A673 (cell line): ENCODE measurements at regions not wholly inside any gene's neighbourhood (a gene's known extent, or its start where the extent isn't known, plus 50 kb on each side); places are given as distances from the start of the nearest gene placed in this dataset.

Source experiments
- BruUV-seq: library from RNA; stranded (reverse); fragments of 400-500 nt; replicated peaks from 2 replicates; lab custom pipeline; 2021; lab: Mats Ljungman, UMichigan
- CTCF ChIA-PET: fragments of 300-600 bp; sonication (Branson Sonifier 250); formaldehyde crosslinking; loops from one replicate; lab custom pipeline; 2022; ENCODE audit warnings: antibody characterized with exemption; lab: Charles Lee
- POLR2A ChIA-PET: fragments of 300-600 bp; sonication (Branson Sonifier 250); formaldehyde crosslinking; loops from one replicate; lab custom pipeline; 2022; ENCODE audit warnings: antibody characterized with exemption; ENCODE audit not compliant: low non-redundant PET; lab: Charles Lee
- DNase-seq: peaks from one replicate; pipeline ENCODE4 v3.0.0-alpha.2; 2015; ENCODE audit warnings: low spot score
- H3K27ac ChIP-seq: fragments of 200-600 bp; sonication (generic); 2 replicates; pipeline ENCODE4 v1.5.1; 2016; ENCODE audit warnings: mixed run types, low read depth, mild to moderate bottlenecking, mixed read lengths, antibody characterized with exemption, low read length; ENCODE audit not compliant: poor library complexity, severe bottlenecking
- H3K27me3 ChIP-seq: fragments of 200-600 bp; sonication (generic); replicated peaks from 2 replicates; pipeline ENCODE4 v1.6.1; 2017; ENCODE audit warnings: mixed run types, low read depth, mild to moderate bottlenecking, mixed read lengths, antibody characterized with exemption, low read length; ENCODE audit not compliant: insufficient read depth, poor library complexity
- H3K36me3 ChIP-seq: fragments of 200-600 bp; sonication (generic); 2 replicates; pipeline ENCODE4 v1.6.1; 2016; ENCODE audit warnings: mixed run types, mild to moderate bottlenecking, mixed read lengths, antibody characterized with exemption, low read length; ENCODE audit not compliant: insufficient read depth, poor library complexity, severe bottlenecking
- H3K4me1 ChIP-seq: fragments of 200-600 bp; sonication (generic); 2 replicates; pipeline ENCODE4 v1.6.1; 2017; ENCODE audit warnings: mixed run types, mild to moderate bottlenecking, mixed read lengths, antibody characterized with exemption, low read length; ENCODE audit not compliant: insufficient read depth, poor library complexity, severe bottlenecking
- H3K4me3 ChIP-seq: fragments of 200-600 bp; sonication (generic); 2 replicates; pipeline ENCODE4 v1.5.1; 2016; ENCODE audit warnings: low read depth, mixed run types, mild to moderate bottlenecking, mixed read lengths, low read length; ENCODE audit not compliant: poor library complexity, severe bottlenecking
- H3K9me3 ChIP-seq: fragments of 200-600 bp; sonication (generic); 2 replicates; pipeline ENCODE4 v1.6.1; 2016; ENCODE audit warnings: mixed run types, low read depth, mild to moderate bottlenecking, mixed read lengths, antibody characterized with exemption, low read length; ENCODE audit not compliant: poor library complexity, severe bottlenecking
- CTCF ChIP-seq: fragments of 300-800, 200-600 bp; sonication (generic); conservative IDR thresholded peaks from 2 replicates; pipeline ENCODE4 v1.5.1; 2017; ENCODE audit warnings: low read depth, mild to moderate bottlenecking, antibody characterized with exemption, low read length, moderate library complexity, mixed read lengths
- EZH2 ChIP-seq: fragments of 200-600 bp; sonication (generic); IDR thresholded peaks from 2 replicates; pipeline ENCODE4 v1.6.1; 2017; ENCODE audit warnings: borderline replicate concordance, low read depth, mild to moderate bottlenecking, mixed read lengths, antibody characterized with exemption, low read length; ENCODE audit not compliant: poor library complexity, severe bottlenecking
- intact Hi-C: fragments of 100-400 bp; cut with micrococcal nuclease; formaldehyde crosslinking; loops from one replicate; pipeline ENCODE4 v1.10.0; 2022; ENCODE audit not compliant: unreplicated experiment

DNA sequence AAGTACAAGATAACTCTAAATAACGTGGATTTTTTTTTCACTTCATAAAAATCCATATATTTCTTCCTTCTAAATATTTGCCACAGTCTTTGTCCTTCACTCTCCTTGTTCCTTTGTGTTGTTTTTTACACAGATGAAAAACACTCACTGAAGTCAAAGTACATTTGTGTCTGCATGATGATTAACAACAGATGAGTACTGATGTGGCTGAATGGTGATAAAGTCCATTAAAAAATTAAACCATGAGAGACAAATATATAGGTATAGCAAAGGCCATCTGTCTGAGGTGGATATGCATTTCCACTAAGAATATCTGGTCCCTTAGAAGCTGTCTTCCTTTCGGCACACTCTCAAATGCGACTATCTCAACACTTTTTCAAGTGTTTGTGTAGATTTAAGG lies 317.5 kb upstream of the MCTP2 start:
- Histone ChIP-seq H3K36me3 (no peaks in the 10 kb centered on the region), H3K27ac (no peak overlapping the region), H3K4me1 (no peaks in the 10 kb centered on the region), H3K4me3 (no peak overlapping the region), H3K27me3 (no peaks in the 10 kb centered on the region), H3K9me3 (no peaks in the 10 kb centered on the region)
- no TSS peak for BruUV-seq
- intact Hi-C loops = no loop called here
- ChIA-PET POLR2A (no interaction called here), CTCF (no interaction called here)
- TF ChIP-seq CTCF (no peak), EZH2 (no peak)
- no peak for DNase-seq

DNA sequence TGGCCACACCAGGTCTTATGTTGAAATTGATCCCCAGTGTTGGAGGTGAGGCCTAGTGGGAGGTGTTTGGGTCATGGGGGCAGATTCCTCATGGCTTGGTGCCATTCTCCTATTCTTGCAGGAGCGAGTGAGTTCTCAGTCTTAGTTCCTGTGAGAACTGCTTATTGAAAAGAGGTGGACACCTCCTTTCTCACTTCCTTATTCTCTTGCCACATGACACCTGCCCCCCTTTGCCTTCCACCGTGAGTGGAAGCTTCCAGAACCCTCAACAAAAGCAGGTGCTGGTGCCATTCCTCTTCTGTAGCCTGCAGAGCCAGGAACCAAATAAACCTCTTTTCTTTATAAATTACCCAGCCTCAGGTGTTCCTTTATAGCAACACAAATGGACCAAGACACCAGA lies 318.1 kb upstream of the MCTP2 start:
- POLR2A ChIA-PET = no interaction called here
- no peaks in the 10 kb centered on the region for H3K36me3 ChIP-seq
- TF ChIP-seq EZH2 (no peak), CTCF (no peak)
- CTCF ChIA-PET = no interaction called here
- H3K4me3 ChIP-seq = no peak overlapping the region
- no peak for DNase-seq
- BruUV-seq = no TSS peak
- H3K27me3 ChIP-seq = no peaks in the 10 kb centered on the region
- no peaks in the 10 kb centered on the region for H3K4me1 ChIP-seq
- no peaks in the 10 kb centered on the region for H3K9me3 ChIP-seq
- H3K27ac ChIP-seq = no peak overlapping the region
- intact Hi-C loops = no loop called here

- no peak overlapping the region for H3K27ac ChIP-seq
- H3K4me3 ChIP-seq = no peak overlapping the region
- no peaks in the 10 kb centered on the region for H3K9me3 ChIP-seq
- no TSS peak for BruUV-seq
- no peaks in the 10 kb centered on the region for H3K27me3 ChIP-seq
- DNase-seq = no peak
- no peaks in the 10 kb centered on the region for H3K4me1 ChIP-seq
- CTCF ChIA-PET = no interaction called here
- TF ChIP-seq CTCF (no peak), EZH2 (no peak)
- intact Hi-C loops = no loop called here
- POLR2A ChIA-PET = no interaction called here
- H3K36me3 ChIP-seq = no peaks in the 10 kb centered on the region
These were observed 330.6 kb upstream of the MCTP2 start for GRCh38 chr15:93900476-93901400.
